HEK293T (cell line): ENCODE measurements at regions not wholly inside any gene's neighbourhood (a gene's known extent, or its start where the extent isn't known, plus 50 kb on each side); places are given as distances from the start of the nearest gene placed in this dataset.
"Not testable (repeated sequence)": the region's sequence is repeated elsewhere in the genome, so short reads cannot be mapped to it uniquely, and the experiment has no call there.

ENCODE experiments used
- CTCF ChIA-PET: fragments of 350-600 bp; formaldehyde crosslinking; extraction: SDS; loops from one replicate; lab custom pipeline; 2021; ENCODE audit warnings: antibody characterized with exemption, inconsistent platforms; lab: Yijun Ruan, JAX
- POLR2A ChIA-PET: fragments of 350-600 bp; formaldehyde crosslinking; extraction: SDS; loops from one replicate; lab custom pipeline; 2020; ENCODE audit warnings: antibody characterized with exemption, inconsistent platforms; lab: Yijun Ruan, JAX
- DNase-seq: peaks from one replicate; pipeline ENCODE4 v3.0.0; 2012; ENCODE audit warnings: mixed read lengths; ENCODE audit errors: extremely low spot score

- DNase-seq, POLR2A ChIA-PET, CTCF ChIA-PET: not testable (repeated sequence)
Observed at GRCh38 chr2:89287084-89287483, 595.6 kb downstream of the RPIA start.

DNA sequence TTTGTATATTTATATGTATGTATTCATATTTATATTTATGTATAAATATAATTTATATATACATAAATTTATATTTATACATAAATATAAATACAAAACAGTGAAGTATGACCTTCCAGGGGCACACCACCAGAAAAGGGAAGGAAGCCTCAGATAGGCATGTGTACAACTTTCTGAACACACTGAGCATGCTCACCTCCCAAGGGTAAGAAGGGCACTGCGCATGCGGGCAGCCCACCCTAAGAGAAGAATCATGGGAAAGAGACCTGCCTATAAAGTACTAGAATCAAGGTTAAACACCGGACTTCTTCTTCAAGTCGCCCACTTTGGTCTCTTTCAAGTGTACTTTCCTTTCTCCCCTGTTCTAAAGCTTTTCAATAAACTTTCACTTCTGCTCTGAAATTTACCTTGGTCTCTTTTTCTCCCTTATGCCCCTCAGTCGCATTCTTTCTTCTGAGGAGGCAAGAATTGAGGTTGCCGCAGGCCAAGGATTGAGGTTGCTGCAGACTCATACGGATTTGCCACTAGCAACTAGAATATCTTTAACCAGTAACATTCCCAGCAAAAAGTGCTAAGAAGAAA is 600.3 kb downstream of the RPIA start:
- POLR2A ChIA-PET, DNase-seq, CTCF ChIA-PET: not testable (repeated sequence)

GRCh38 chr2:89293399-89293798 is 601.9 kb downstream of the RPIA start:
- DNase-seq, POLR2A ChIA-PET, CTCF ChIA-PET: not testable (repeated sequence)

- CTCF ChIA-PET, POLR2A ChIA-PET, DNase-seq: not testable (repeated sequence)
Observed at GRCh38 chr2:89294335-89294734, 602.9 kb downstream of the RPIA start.

- CTCF ChIA-PET, DNase-seq, POLR2A ChIA-PET: not testable (repeated sequence)
Observed at GRCh38 chr2:89296820-89297398, 605.4 kb downstream of the RPIA start.

DNA sequence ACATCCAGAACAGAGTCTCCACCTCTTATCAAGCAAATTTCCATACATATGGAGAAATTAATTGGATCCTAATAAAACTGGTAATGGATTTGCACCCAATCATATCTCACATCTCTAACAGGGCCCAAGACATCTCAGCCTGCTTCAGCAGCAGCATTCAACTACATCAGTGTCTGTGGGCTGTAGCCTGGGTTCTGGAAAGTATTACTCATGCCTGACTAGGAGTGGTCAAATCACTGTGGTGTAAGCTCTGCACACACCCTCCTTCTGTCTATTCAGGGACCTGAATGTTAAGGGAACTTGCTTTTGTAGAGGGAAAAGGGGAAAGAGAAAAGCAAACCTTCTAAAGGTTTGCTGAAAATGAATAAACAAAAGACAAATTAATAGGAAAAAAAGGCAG is 607.7 kb downstream of the RPIA start:
- DNase-seq, CTCF ChIA-PET, POLR2A ChIA-PET: not testable (repeated sequence)

DNA sequence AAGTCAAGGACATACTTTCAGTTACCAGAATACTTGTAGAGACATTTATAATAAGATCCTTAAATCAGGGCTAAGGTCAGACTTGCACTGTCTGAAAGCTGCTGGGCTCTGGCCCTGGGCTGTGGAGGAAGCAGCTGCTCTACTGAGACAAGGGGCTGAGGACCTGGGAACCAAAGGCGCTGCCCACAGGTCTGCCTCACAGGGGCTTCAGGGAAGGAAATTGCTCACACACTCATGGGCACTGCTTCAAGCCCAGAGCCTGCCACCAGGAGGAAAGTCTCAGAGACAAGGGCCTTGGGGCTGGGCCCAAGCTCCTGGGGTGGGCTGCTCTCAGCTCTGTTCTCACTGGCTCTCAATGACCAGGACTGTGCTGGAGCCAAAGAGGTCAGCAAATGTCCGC is 614.1 kb downstream of the RPIA start:
- POLR2A ChIA-PET, DNase-seq, CTCF ChIA-PET: not testable (repeated sequence)

- DNase-seq, POLR2A ChIA-PET, CTCF ChIA-PET: not testable (repeated sequence)
Observed at GRCh38 chr2:89306869-89307637, 615.6 kb downstream of the RPIA start.

DNA sequence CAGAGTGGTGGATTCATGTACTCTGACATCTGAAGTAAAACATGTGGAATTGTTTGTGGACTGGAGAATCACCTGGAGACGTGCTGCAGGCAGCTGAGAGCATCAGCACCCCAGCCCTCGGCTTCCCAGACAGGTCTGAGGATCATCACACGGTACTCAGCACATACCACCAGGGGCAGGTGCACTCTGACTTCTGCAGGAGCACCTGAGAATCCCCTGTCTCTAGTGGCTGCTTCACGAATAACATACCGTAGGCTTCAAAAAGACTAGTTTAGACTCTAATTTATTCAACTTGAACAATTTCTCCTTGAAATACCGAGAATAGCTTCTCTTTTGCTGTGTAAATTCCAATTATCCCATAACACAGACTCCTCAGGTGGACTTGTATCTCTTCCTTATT is 627.5 kb downstream of the RPIA start:
- CTCF ChIA-PET, DNase-seq, POLR2A ChIA-PET: not testable (repeated sequence)

DNA sequence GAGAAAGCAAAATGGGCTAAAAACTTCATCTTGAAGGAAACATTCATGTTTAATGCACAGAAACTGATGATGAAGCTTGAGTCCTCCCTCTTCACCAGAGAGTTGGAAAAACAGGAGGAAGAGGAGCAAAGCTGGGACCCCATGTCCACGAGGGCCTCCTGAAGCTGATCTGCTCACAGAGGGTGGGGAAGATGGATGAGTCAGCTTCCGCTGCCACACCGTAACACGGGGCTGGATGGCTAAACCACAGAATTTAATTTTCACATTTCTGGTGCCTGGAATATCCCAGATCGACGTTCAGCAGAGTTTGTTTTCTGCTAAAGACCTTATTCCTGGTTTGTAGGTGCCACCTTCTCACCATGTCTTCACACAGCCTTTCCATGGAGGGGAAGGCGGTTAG is 634.4 kb downstream of the RPIA start:
- DNase-seq, CTCF ChIA-PET, POLR2A ChIA-PET: not testable (repeated sequence)

- CTCF ChIA-PET, DNase-seq, POLR2A ChIA-PET: not testable (repeated sequence)
Observed at GRCh38 chr2:89326455-89326854, 635.0 kb downstream of the RPIA start.

- CTCF ChIA-PET, DNase-seq, POLR2A ChIA-PET: not testable (repeated sequence)
Observed at GRCh38 chr2:89328790-89329189, 637.3 kb downstream of the RPIA start.
